PFSK-1 (cell line): ENCODE measurements at regions not wholly inside any gene's neighbourhood (a gene's known extent, or its start where the extent isn't known, plus 50 kb on each side); places are given as distances from the start of the nearest gene placed in this dataset.

Source experiments
- FOXP2 ChIP-seq: optimal IDR thresholded peaks from 2 replicates; pipeline ENCODE3; 2011; ENCODE audit warnings: borderline replicate concordance, control low read depth, inconsistent platforms; ENCODE audit not compliant: insufficient read depth; ENCODE audit errors: extremely low read length, extremely low read depth
- POLR2AphosphoS5 ChIP-seq: IDR thresholded peaks from 2 replicates; pipeline ENCODE4 v1.6.1; 2012; ENCODE audit warnings: low read depth, mild to moderate bottlenecking, control low read depth, low read length, moderate library complexity
- TF ChIP-seq, protein P1 (sequence below), 2 experiments: IDR thresholded peaks; 2 replicates each; pipeline versions ENCODE4 v1.6.1 to v1.8.0; 2011 to 2012; ENCODE audit warnings: low read depth in 2 of 2, low read length in 2 of 2, control low read depth in 1 of 2, inconsistent platforms in 1 of 2, mild to moderate bottlenecking in 1 of 2, moderate library complexity in 1 of 2; ENCODE audit not compliant: insufficient read depth in 1 of 2

DNA sequence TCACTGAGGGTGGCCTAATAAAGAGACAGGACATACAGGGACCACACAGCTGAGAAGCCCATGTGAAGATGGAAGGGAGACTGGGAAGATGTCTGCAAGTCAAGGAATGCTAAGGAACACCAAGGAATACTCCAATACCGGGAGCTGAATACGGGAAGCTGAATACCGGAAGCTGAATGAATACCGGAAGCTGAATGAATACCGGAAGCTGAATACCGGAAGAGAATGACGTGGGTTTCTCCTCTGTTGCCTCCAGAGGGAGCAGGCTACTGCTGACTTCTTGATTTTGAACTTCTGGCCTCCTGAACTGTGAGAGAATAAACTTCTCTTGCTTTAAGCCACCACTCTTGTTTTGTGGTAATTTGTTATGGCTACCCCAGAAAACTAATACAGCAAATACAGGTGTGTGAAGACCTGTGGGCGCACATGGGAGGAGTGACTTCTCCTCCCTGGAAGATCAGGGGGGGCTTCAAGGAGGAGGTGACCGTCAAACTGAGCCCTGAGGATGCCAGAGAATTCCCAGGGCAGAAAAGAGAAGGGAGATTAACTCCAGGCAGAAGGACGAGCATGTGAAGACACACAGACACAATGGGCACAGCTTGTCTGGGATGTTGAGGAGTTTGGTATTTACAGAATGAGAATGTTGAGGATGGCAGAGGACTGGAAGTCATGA is 259.9 kb downstream of the IRF8 start:
- no peak for TF ChIP-seq POLR2AphosphoS5
- no peak for TF ChIP-seq FOXP2
- TF ChIP-seq, protein P1, sequence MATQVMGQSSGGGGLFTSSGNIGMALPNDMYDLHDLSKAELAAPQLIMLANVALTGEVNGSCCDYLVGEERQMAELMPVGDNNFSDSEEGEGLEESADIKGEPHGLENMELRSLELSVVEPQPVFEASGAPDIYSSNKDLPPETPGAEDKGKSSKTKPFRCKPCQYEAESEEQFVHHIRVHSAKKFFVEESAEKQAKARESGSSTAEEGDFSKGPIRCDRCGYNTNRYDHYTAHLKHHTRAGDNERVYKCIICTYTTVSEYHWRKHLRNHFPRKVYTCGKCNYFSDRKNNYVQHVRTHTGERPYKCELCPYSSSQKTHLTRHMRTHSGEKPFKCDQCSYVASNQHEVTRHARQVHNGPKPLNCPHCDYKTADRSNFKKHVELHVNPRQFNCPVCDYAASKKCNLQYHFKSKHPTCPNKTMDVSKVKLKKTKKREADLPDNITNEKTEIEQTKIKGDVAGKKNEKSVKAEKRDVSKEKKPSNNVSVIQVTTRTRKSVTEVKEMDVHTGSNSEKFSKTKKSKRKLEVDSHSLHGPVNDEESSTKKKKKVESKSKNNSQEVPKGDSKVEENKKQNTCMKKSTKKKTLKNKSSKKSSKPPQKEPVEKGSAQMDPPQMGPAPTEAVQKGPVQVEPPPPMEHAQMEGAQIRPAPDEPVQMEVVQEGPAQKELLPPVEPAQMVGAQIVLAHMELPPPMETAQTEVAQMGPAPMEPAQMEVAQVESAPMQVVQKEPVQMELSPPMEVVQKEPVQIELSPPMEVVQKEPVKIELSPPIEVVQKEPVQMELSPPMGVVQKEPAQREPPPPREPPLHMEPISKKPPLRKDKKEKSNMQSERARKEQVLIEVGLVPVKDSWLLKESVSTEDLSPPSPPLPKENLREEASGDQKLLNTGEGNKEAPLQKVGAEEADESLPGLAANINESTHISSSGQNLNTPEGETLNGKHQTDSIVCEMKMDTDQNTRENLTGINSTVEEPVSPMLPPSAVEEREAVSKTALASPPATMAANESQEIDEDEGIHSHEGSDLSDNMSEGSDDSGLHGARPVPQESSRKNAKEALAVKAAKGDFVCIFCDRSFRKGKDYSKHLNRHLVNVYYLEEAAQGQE (IDR thresholded peaks at IDR 0.05; ENCODE audit: insufficient read depth in 1 of 2, low read depth in 2 of 2, low read length in 2 of 2), result no peak
